Globus pallidus (tissue), 1 donor: ENCODE measurements at regions not wholly inside any gene's neighbourhood (a gene's known extent, or its start where the extent isn't known, plus 50 kb on each side); places are given as distances from the start of the nearest gene placed in this dataset.
"Not testable (repeated sequence)": the region's sequence is repeated elsewhere in the genome, so short reads cannot be mapped to it uniquely, and the experiment has no call there.

Experiments
- DNase-seq: peaks from one replicate; pipeline ENCODE4 v3.0.0-alpha.2; 2015; ENCODE audit warnings: low spot score

DNA sequence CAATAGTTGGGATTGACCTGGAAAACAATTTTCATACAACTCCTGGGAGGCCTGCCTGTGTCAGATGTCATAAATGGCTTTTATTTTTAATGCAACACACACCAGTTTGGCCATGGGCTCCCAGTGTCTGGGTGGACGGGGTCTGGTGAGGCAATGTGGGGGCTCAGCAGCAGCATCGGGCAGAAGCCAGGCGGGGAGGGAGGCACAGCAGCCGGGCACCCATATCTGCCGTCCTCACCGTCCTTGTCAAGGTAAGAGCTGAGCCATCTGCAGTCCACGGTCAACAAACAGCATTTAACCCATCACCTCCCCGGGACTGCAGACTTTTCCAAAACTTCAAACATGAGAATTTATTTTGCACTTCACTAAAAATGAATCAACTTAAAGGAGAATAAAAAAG is 154.0 kb upstream of the ZNF469 start:
- DNase-seq = not testable (repeated sequence)

GRCh38 chr16:88229710-88230109 is 153.0 kb upstream of the ZNF469 start:
- not testable (repeated sequence) for DNase-seq

GRCh38 chr16:88230276-88230966 is 152.3 kb upstream of the ZNF469 start:
- not testable (repeated sequence) for DNase-seq

GRCh38 chr16:88230967-88231615 is 151.7 kb upstream of the ZNF469 start:
- DNase-seq = not testable (repeated sequence)

DNA sequence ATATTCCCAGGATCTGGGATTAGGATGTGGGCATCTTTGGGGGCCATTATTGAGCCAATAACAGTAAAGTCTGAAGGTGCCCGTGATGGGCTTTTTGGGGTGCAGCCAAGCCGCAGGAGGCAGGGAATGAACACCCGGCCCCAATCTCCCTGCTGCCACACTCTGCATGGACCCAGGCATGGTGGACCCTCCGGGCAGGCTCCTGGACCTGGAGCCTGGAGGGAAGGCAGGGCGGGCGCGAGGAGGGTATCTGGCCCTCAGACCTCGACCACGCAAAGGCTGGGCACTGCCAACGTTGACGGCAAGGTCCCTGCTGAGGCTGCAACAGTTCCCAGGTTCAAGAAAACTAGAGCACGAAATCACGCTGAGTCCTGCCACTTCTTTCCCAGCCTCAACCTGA is 150.9 kb upstream of the ZNF469 start:
- DNase-seq = not testable (repeated sequence)

DNA sequence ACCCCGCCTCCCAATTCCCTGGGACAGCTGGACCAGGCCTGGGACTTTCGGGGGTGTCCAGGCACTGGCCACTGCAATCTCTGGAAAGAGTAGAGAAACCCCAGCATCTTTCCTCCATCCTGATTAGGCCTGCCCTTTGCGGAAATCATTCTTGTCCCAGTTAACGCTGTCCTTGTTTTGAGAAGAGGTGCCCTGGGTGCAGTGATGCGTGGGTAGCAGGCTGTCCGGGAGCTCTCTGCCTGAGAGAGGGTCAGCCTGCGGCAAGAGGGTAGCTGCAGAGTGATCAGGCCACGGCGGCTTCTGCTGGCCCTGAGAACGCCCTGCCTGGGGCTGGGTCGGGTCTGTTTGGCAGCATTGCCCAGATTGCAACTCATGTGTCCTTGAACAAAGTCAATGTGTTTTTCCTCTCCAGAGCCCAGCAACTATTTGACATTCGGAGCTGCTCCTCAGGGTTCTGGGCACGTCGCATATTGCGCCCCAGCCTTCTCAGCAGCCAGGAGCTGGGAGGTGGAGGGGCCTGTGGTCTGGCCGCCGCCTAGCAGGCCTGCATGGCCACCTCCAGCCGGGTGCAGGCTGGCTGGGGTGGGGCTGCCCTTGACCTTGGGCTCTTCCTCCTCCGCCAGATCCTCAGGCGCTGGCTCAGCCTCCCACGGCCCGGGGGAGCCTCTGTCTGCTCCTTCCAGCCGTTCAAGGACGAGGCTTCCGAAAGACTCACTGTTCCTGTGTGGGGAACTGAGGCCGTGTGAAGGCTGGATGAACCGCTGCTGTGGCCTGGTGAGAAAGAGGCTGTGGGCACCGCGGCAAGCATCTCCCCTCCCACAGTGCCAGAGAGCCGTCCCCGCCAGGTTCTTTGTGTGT is 150.1 kb upstream of the ZNF469 start:
- not testable (repeated sequence) for DNase-seq

- not testable (repeated sequence) for DNase-seq
Measured at GRCh38 chr16:88233621-88234420, 148.9 kb upstream of the ZNF469 start.

DNA sequence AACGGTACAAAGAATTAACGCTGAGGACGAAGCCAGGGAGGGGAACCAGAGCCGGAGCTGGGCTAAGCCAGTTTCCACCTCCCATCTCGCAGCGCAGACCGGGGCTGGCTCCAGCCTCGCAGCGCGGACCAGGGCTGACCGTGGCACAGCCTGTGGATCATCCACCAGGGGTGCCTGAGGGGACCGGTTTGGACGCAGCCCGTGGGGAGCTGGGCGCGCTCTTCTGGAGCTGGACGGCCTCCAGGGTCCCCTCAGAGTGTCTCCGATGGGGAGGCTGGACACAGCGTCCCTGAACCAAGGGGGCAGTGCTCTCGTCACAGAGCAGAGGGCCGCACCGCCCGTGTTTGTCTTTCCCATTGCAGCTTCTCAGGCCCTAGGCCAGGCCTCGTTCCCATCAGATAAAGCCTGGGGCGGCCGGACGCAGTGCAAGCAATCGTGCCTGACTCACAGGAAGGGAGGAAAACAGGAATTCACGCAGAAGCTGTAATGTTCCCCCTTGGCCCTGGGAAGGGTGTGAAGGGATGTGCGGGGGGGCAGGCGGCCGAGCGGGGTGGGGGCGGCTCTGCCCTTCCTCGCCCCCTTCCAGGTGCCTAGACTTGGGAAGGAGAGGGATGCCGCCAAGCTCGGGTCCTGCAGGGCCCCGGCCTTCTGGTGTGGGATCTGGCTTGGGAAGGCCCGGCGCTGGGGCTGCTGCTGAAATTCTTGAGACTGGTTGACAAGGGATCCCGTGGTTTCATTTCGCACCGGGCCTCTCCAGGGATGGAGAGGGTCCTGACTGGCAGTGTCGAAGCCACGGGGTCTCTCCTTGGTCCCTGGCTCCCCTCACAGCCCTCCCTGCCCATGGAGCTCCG is 148.1 kb upstream of the ZNF469 start:
- not testable (repeated sequence) for DNase-seq

DNA sequence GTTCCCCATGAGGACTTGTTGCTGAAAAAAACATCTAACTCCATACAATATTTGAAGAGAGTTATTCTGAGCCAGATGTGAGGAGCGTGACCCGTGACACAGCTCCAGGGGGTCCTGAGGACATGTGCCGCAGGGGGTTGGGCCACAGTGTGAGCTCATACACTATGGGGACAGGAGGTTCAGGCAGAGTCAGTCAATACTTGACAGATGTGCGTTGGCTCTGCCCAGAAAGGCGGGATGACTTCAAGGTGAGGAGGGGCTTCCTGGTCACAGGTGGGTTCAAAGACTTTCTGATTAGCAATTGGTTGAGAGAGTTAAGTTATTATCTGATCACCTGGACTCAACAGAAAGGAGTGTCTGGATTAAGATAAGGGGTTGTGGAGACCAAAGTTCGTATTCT is 147.1 kb upstream of the ZNF469 start:
- DNase-seq = not testable (repeated sequence)

DNA sequence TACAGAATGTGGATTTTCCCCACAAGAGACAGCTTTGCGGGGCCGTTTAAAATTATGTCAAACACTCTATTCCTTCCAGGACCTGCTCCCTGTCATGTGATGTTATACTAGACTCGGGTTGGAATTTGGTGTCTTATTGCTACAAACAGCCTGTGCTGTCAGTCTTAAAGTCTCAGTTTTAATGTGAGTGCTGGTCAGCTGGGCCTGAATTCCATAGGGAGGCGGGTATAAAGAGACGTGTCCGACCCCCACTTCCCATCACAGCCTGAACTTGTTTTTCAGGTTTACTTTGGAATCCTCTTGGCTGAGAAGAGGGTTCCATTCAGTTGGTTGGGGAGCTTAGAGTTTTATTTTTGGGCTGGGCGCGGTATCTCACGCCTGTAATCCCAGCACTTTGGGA is 146.5 kb upstream of the ZNF469 start:
- not testable (repeated sequence) for DNase-seq

DNA sequence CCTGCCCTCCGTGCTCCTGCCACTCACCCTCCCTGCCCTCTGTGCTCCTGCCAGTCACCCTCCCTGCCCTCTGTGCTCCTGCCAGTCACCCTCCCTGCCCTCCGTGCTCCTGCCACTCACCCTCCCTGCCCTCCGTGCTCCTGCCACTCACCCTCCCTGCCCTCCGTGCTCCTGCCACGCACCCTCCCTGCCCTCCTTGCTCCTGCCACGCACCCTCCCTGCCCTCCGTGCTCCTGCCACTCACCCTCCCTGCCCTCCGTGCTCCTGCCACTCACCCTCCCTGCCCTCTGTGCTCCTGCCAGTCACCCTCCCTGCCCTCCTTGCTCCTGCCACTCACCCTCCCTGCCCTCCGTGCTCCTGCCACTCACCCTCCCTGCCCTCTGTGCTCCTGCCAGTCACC is 145.4 kb upstream of the ZNF469 start:
- DNase-seq = not testable (repeated sequence)

DNA sequence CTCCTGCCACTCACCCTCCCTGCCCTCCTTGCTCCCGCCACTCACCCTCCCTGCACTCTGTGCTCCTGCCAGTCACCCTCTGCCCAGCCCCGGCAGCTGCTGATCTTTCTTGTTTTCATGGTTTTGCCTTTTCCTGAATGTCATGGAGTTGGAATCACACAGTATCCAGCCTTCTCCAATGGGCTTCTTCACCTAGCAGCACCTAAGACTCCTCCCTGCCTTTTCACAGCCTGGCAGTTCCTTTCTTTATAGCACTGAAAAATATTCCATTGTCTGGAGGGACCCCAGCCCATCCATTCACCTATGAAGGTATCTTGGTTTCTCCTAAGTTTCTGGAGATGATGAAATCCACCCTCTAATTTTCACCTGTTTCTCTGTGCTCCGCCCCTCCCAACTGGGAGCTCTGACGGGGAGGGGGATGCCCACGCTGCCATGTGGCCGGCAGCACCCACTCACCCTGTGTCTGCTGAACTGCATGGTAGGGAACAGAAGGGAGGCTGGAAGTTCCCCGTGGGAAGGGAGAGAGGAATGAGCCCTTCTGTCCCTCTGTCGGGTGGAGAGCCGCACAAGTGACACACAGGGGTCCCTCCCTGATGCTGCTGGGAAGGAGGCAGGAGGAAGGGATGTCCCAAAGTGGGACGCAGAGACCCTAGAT is 144.9 kb upstream of the ZNF469 start:
- DNase-seq = not testable (repeated sequence)

- DNase-seq = not testable (repeated sequence)
Measured at GRCh38 chr16:88238732-88239274, 144.0 kb upstream of the ZNF469 start.

- DNase-seq = not testable (repeated sequence)
Measured at GRCh38 chr16:88240118-88240517, 142.6 kb upstream of the ZNF469 start.

GRCh38 chr16:88240776-88241175 is 142.0 kb upstream of the ZNF469 start:
- DNase-seq = not testable (repeated sequence)

GRCh38 chr16:88241404-88242311 is 141.1 kb upstream of the ZNF469 start:
- DNase-seq = not testable (repeated sequence)

DNA sequence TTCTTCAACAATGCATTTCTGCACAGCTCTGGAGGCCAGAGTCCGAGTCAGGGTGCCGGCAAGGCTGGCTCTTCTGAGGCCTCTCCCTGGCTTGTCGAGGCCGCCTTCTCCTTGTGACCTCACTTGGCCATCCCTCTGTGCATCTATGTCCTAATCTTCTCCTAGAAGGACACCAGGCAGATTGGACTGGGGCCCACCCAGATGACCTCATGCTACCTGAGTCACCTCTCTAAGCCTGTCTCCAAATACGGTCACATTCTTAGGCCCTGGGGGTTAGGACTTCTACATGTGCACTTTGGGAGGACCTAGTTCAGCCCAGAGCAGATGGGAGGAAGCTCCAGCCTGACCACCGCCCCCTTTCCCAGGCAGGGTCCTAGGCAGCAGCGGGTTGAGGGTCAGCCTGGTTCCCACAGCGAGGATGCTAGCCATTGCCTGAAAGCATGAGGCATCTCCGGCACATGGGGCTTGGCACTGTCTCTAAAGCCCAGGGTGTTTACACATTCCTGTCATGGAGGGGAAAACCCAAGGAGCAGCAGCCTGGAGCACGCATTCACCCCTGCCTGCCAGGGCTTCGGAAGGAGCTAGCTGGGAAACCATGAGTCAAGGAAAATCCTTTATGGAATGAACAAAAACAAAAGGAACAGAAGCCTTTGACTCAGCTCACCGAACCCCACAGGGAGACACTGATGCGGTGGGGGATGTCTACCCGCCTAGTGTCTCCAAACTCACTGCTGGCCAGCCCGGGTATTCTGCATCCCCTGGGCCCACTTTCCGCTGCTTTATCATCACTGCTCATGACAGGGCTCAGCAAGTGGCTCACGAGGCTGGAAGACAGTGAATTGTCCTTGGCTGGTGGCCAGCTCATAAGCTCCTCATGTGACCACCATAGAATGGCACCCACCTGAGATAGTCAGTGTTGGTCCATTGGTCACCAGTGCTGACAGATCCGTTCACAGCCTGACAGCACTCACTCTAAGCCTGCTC is 140.2 kb upstream of the ZNF469 start:
- DNase-seq = not testable (repeated sequence)

- not testable (repeated sequence) for DNase-seq
Measured at GRCh38 chr16:88243921-88244320, 138.8 kb upstream of the ZNF469 start.
